ENCODE measurements at regions not wholly inside any gene's neighbourhood (a gene's known extent, or its start where the extent isn't known, plus 50 kb on each side); places are given as distances from the start of the nearest gene placed in this dataset.

GRCh38 chr10:131033166-131034085 lies 278.1 kb downstream of the TCERG1L start:
- Histone ChIP-seq H3K4me3 (ENCODE audit: low read depth, low read length) (no peak overlapping the region), H3K27me3 (ENCODE audit: control insufficient read depth, insufficient read depth, low read length) (no peaks in the 10 kb centered on the region), H3K36me3 (ENCODE audit: control insufficient read depth, insufficient read depth, low read length) (no peaks in the 10 kb centered on the region)
- no peak for DNase-seq (ENCODE audit: low read depth)
- TF ChIP-seq CTCF (IDR thresholded peaks at IDR 0.05; ENCODE audit: insufficient read depth, low read depth, low read length) = no peak
- CTCF ChIA-PET = no interaction called here
- POLR2A ChIA-PET = no interaction called here

GRCh38 chr10:131034451-131034850 lies 277.1 kb downstream of the TCERG1L start:
- TF ChIP-seq CTCF (IDR thresholded peaks at IDR 0.05; ENCODE audit: insufficient read depth, low read depth, low read length) = no peak
- H3K36me3 ChIP-seq (ENCODE audit: control insufficient read depth, insufficient read depth, low read length) = no peaks in the 10 kb centered on the region
- CTCF ChIA-PET = no interaction called here
- no peak for DNase-seq (ENCODE audit: low read depth)
- H3K4me3 ChIP-seq (ENCODE audit: low read depth, low read length) = no peak overlapping the region
- H3K27me3 ChIP-seq (ENCODE audit: control insufficient read depth, insufficient read depth, low read length) = no peaks in the 10 kb centered on the region
- POLR2A ChIA-PET = no interaction called here

GRCh38 chr10:131035779-131036178 lies 275.7 kb downstream of the TCERG1L start:
- Histone ChIP-seq H3K4me3 (ENCODE audit: low read depth, low read length) (no peak overlapping the region), H3K27me3 (ENCODE audit: control insufficient read depth, insufficient read depth, low read length) (no peaks in the 10 kb centered on the region), H3K36me3 (ENCODE audit: control insufficient read depth, insufficient read depth, low read length) (no peaks in the 10 kb centered on the region)
- no peak for DNase-seq (ENCODE audit: low read depth)
- ChIA-PET POLR2A (no interaction called here), CTCF (no interaction called here)
- no peak for TF ChIP-seq CTCF (IDR thresholded peaks at IDR 0.05; ENCODE audit: insufficient read depth, low read depth, low read length)

GRCh38 chr10:131038056-131038455 lies 273.5 kb downstream of the TCERG1L start:
- no peak overlapping the region for H3K4me3 ChIP-seq (ENCODE audit: low read depth, low read length)
- no peak for DNase-seq (ENCODE audit: low read depth)
- ChIA-PET CTCF (interaction anchor here (0.6 kb wide), 1 partner anchor 497 kb away, joined by 3 read pairs; no protein-coding TSS in a partner anchor), POLR2A (no interaction called here)
- H3K27me3 ChIP-seq (ENCODE audit: control insufficient read depth, insufficient read depth, low read length) = no peaks in the 10 kb centered on the region
- TF ChIP-seq CTCF (IDR thresholded peaks at IDR 0.05; ENCODE audit: insufficient read depth, low read depth, low read length) = no peak
- no peaks in the 10 kb centered on the region for H3K36me3 ChIP-seq (ENCODE audit: control insufficient read depth, insufficient read depth, low read length)

- no peak for TF ChIP-seq CTCF (IDR thresholded peaks at IDR 0.05; ENCODE audit: insufficient read depth, low read depth, low read length)
- H3K4me3 ChIP-seq (ENCODE audit: low read depth, low read length) = no peak overlapping the region
- POLR2A ChIA-PET = no interaction called here
- CTCF ChIA-PET = interaction anchor here (0.5 kb wide), 1 partner anchor 575 kb away, joined by 4 read pairs; no protein-coding TSS in a partner anchor
- no peak for DNase-seq (ENCODE audit: low read depth)
- H3K27me3 ChIP-seq (ENCODE audit: control insufficient read depth, insufficient read depth, low read length) = no peaks in the 10 kb centered on the region
- H3K36me3 ChIP-seq (ENCODE audit: control insufficient read depth, insufficient read depth, low read length) = no peaks in the 10 kb centered on the region
Measured at GRCh38 chr10:131041031-131041430, 270.5 kb downstream of the TCERG1L start.

Measured in BJ (cell line).